ENCODE measurements at regions not wholly inside any gene's neighbourhood (a gene's known extent, or its start where the extent isn't known, plus 50 kb on each side); places are given as distances from the start of the nearest gene placed in this dataset.

DNA sequence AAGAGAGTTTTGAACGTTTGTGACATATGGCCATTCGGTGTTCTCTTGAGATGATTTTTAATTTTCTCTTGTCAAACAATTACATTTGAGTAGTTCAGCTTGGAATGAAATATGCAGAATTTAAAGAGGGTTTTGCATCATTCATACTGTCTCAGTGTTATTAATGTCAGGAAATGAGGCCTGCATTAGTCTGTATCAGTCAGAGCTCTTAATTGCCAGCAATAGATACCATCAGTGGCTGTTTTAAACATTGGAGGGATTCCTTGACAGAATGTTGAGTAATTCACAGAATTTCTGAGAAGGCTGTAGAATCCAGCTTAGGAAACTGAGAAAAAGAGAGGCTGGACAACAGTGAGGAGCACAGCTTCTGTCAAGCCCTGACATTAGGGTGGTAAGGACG, 722.0 kb downstream of the NR2F2 start (continued):
- TF ChIP-seq, protein P1, sequence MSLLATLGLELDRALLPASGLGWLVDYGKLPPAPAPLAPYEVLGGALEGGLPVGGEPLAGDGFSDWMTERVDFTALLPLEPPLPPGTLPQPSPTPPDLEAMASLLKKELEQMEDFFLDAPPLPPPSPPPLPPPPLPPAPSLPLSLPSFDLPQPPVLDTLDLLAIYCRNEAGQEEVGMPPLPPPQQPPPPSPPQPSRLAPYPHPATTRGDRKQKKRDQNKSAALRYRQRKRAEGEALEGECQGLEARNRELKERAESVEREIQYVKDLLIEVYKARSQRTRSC (CRISPR knock-in tag; IDR thresholded peaks at IDR 0.05; ENCODE audit: low read depth): no peak
- TF ChIP-seq PRPF4 (IDR thresholded peaks at IDR 0.05; ENCODE audit: low read depth, low read length, poor library complexity, severe bottlenecking): no peak
- no peak for TF ChIP-seq ATM (IDR thresholded peaks at IDR 0.05; ENCODE audit: borderline replicate concordance)
- no peak for TF ChIP-seq ZNF510 (CRISPR knock-in tag; IDR thresholded peaks at IDR 0.05; ENCODE audit: low read depth)

DNA sequence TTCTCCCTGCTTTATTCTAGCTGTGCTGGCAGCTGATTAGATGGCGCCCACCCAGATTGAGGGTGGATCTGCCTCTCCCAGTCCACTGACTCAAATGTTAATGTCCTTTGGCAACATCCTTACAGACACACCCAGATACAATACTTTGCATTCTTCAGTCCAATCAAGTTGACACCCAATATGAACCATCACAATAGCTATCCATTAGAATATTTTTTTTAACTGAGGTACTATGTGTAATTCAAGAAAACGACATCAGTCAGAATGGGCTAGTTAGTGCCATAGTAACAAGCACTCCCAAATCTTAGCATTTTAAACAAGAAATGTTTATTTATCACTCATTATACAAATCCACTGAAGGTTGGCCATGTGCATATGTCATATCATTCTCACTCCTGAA, 723.1 kb downstream of the NR2F2 start:
- no TSS peak for BruUV-seq (replicated peaks)
- no peak for DNase-seq (ENCODE audit: low spot score)
- intact Hi-C loops (cut with micrococcal nuclease; ENCODE audit: unreplicated experiment): no loop called here

DNA sequence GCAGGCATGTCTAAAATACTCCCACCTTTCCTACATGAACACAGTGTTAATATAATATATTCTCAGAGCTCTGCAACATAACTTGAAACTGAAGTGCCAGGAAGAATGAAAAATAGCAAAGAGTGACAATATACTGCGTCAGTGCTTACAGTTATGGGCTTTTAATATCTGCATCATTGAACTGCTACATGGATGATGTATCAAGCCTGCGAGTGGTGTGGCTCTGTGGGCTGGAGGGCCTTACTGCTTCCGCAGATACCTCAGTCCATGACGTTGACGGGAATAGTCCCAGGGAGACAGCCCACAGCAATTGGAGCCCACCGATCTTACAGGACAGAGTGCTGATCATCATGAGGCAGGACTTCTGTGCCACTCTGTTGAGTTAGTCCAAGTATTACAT, 727.0 kb downstream of the NR2F2 start:
- no TSS peak for BruUV-seq (replicated peaks)
- Histone ChIP-seq H3K79me2 (ENCODE audit: insufficient read depth, low read length) (no peaks in the 10 kb centered on the region), H4K20me1 (ENCODE audit: insufficient read depth, low read length) (no peaks in the 10 kb centered on the region), H3K4me2 (ENCODE audit: low read depth, low read length) (no peak overlapping the region), H3K27ac (ENCODE audit: extremely low read length, insufficient read depth, low read length) (no peak overlapping the region), H3K4me1 (ENCODE audit: insufficient read depth, low read length) (no peaks in the 10 kb centered on the region), H3K27me3 (ENCODE audit: control insufficient read depth in 1 of 2, insufficient read depth in 2 of 2, low read length in 2 of 2) (no peaks in the 10 kb centered on the region), H3K4me3 (replicated peaks in 1 of 3; ENCODE audit: insufficient read depth in 1 of 3, low read depth in 2 of 3, low read length in 3 of 3) (no peak overlapping the region), H3K36me3 (replicated peaks in 1 of 2; ENCODE audit: control insufficient read depth in 1 of 2, insufficient read depth in 2 of 2, low read length in 2 of 2) (no peaks in the 10 kb centered on the region), H3K9ac (ENCODE audit: insufficient read depth, low read depth, low read length) (no peak overlapping the region), H3K9me3 (ENCODE audit: low read length) (peaks cover 43% of the 10 kb centered on the region), H2AFZ (ENCODE audit: low read length) (no peak overlapping the region)
- ATAC-seq (no peak), FAIRE-seq (no peak), DNase-seq (ENCODE audit: low spot score) (no peak)
- ChIA-PET CTCF (ENCODE audit: low intra/inter-chr PET ratio, low total read pairs) (no interaction called here), POLR2A (no interaction called here)
- no peak for TF ChIP-seq ZBTB43 (CRISPR knock-in tag; conservative IDR thresholded peaks at IDR 0.05)
- intact Hi-C loops (cut with micrococcal nuclease; ENCODE audit: unreplicated experiment): no loop called here
- WGBS (ENCODE audit: low lambda C conversion rate): 44% methylated on average over 3 of the region's 6 CpGs
- in situ Hi-C loops (cut with HindIII; ENCODE audit: extremely low pct_ligation_motif_present, low pct_unique_long_range_greater_than_20kb): no loop called here

More for the DNA sequence above, 723.1 kb downstream of the NR2F2 start:
- H3K79me2 ChIP-seq (ENCODE audit: insufficient read depth, low read length): no peaks in the 10 kb centered on the region
- no peaks in the 10 kb centered on the region for H3K27me3 ChIP-seq (ENCODE audit: control insufficient read depth in 1 of 2, insufficient read depth in 2 of 2, low read length in 2 of 2)
- no peak overlapping the region for H2AFZ ChIP-seq (ENCODE audit: low read length)
- H3K4me1 ChIP-seq (ENCODE audit: insufficient read depth, low read length): no peaks in the 10 kb centered on the region
- no peaks in the 10 kb centered on the region for H4K20me1 ChIP-seq (ENCODE audit: insufficient read depth, low read length)
- ChIA-PET CTCF (ENCODE audit: low intra/inter-chr PET ratio, low total read pairs) (no interaction called here), POLR2A (no interaction called here)
- FAIRE-seq (no peak), ATAC-seq (no peak)
- no peak overlapping the region for H3K4me3 ChIP-seq (replicated peaks in 1 of 3; ENCODE audit: insufficient read depth in 1 of 3, low read depth in 2 of 3, low read length in 3 of 3)
- H3K9me3 ChIP-seq (ENCODE audit: low read length): peaks cover 59% of the 10 kb centered on the region
- H3K27ac ChIP-seq (ENCODE audit: extremely low read length, insufficient read depth, low read length): no peak overlapping the region
- no peak for TF ChIP-seq NFYC (CRISPR knock-in tag; IDR thresholded peaks at IDR 0.05)
- TF ChIP-seq, protein P1 (CRISPR knock-in tag; IDR thresholded peaks at IDR 0.05; ENCODE audit: low read depth): no peak
- in situ Hi-C loops (cut with HindIII; ENCODE audit: extremely low pct_ligation_motif_present, low pct_unique_long_range_greater_than_20kb): no loop called here
- no peak overlapping the region for H3K4me2 ChIP-seq (ENCODE audit: low read depth, low read length)
- no peaks in the 10 kb centered on the region for H3K36me3 ChIP-seq (replicated peaks in 1 of 2; ENCODE audit: control insufficient read depth in 1 of 2, insufficient read depth in 2 of 2, low read length in 2 of 2)
- H3K9ac ChIP-seq (ENCODE audit: insufficient read depth, low read depth, low read length): no peak overlapping the region
- 4% methylated on average over 1 of the region's 2 CpGs for WGBS (ENCODE audit: low lambda C conversion rate)

Data from HepG2 (cell line).